NCI-H1694 treated with DMSO at 0.1 percent for 48 hours (cell line): ENCODE measurements at regions not wholly inside any gene's neighbourhood (a gene's known extent, or its start where the extent isn't known, plus 50 kb on each side); places are given as distances from the start of the nearest gene placed in this dataset.

Source experiments
- DNase-seq: peaks from one replicate; lab custom pipeline; 2025; lab: John Stamatoyannopoulos, UW

DNA sequence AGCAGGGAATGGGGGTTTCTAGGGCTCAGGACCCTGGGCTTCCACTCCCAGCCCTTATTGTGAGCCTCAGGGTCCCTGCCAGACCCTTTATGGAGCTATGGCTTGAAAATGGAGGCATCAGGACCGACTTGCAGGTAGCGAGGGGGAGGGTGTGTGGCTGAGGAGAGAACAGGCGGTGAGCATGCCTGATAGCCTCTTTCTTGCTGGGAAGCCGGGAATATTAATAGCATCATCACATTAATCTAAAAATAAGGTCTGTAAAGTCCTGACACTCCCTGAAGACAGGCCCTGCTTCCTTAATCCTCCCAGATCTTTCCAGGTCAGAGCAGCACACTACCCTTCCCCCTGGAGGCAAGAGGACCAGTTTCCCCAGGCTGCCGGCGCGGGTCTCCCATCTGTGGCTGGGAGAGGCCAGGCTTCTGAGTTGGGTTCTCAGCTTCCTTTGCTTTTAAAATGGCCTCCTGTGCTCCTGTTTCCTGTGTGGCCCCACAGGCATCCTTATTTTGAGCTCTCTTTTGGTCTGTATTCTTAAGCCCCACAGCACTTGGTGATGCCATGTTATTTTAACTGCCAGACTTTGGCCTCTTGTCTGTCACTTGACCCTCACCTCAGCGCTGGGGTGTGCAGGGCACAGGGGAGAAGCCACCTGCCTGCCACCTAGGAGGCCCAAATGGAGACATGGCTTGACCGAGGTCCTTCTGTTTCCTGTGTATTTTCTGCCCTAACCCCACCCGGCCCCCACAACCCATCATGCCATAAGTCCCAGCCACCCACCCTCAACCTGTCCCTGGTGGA is 185.0 kb upstream of the TOPAZ1 start:
- no peak for DNase-seq

DNA sequence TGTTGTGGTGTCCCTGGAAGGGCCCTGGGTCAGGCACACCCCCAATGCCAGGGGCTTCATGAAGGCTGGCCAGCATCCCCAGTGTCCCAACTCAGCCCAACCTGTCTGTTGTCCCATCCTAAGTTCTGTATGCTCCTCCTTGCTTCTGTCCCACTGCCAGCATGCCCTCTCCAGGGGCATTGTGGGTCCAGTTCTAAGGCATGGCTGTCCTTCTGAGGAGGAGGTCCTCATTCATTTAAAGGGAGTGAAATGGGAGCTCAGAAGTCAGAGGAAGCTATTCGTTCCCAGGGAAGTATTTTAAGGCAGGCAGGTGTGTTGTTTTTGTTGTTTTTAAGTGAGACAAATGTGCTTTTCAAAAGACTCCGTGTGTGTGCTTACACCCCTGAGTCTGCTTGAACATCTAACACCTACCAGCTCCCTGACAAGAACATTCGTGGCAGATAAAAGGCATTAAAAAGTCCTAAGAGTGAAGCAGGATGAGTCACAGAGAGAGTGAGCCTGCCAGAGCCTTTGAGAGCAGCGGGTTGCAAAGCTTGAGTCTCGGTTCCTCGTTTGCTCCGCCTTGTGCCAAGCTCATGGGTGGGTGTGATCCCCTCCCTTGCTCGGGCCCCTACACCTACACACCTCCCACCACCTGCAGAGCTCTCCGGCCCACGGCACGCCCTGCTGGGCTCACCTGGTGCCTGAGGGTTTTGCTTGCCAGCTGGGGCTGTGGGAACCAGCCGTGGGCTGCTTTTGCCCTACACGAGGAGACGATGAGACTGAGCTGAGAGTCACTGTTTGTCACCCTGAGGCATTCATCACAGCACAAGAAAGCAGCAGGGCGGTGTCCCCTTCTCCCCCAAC is 183.4 kb upstream of the TOPAZ1 start:
- no peak for DNase-seq

- DNase-seq, result no peak
Observed at GRCh38 chr3:44058868-44059203, 182.8 kb upstream of the TOPAZ1 start.

DNA sequence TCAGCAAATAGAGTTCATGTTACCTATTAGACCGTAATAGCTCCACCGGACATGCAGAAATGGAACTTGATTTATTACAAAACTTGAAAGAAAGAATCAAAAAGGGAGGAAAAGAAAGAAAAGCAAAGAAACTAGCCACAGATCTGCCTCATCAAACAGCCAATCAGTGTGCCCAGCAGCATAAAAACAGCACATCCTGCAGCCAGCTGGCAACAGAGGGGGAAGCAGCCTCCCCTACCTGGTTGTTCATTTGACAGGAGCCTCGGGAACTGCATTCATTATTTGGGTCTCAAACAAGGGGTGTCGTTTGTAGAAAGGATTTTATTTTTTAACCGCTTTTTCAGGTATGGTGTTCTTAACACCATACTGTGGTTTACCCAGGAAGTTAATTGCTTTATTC is 181.5 kb upstream of the TOPAZ1 start:
- DNase-seq, result no peak

GRCh38 chr3:44061268-44061667 is 180.4 kb upstream of the TOPAZ1 start:
- DNase-seq, result no peak

GRCh38 chr3:44061961-44062360 is 179.7 kb upstream of the TOPAZ1 start:
- DNase-seq, result no peak

DNA sequence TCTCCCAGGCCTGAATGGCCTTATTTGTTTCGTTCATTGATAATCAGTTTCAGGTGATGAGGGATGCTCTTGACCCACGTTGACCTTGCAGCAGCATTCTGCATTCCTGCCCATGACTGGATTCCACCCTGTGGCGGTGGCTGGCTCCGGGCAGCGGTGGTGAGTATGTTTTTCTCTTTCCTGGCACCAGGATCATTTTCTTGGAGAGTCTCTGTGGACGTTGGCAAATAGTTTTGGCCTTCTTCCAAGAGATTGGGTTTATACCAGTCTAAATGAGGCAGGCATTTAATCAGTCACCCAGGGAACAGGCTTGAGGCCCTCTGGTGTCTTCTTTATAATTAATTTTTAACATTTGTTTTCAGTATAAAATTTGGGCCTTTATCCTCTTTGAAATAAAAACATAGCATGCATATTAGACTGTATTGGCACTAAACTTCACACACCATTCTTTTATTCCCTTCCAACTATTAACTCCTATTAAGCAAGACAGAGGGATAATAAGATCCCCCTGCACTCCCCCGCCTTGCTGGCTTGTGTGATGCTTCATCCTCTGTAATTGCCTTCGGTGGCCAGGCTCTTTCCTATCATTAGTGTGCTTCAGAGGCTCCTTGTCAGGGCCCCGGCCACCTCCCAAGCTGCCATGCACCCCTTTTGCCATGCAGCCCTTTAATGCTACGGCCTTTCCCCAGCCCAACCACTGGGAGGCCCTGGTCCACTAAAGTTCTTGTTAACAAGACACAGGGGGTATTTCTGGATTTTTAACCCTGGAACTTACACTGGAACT is 176.2 kb upstream of the TOPAZ1 start:
- no peak for DNase-seq

DNA sequence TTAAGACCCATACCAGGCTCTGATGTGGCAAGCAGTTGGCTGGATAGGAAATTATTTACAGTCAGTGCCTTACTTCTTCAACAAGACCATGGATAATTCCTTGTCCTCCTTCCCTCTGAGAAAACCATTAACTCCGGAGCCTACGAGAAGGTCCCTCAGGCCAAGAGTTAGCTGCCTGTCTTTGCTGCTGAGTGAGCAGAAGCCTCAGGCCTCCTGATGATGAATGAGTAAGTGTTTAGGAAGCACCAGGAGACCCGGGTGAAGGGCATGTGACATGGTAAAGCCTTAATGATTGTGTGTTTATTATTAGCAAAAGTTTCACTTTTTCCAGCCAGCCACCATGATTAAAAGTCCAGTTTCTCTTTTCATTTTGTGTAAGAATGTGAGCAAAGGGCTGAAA is 174.9 kb upstream of the TOPAZ1 start:
- DNase-seq, result no peak

GRCh38 chr3:44067431-44067830 is 174.3 kb upstream of the TOPAZ1 start:
- no peak for DNase-seq

- DNase-seq, result no peak
Observed at GRCh38 chr3:44068753-44069152, 172.9 kb upstream of the TOPAZ1 start.

DNA sequence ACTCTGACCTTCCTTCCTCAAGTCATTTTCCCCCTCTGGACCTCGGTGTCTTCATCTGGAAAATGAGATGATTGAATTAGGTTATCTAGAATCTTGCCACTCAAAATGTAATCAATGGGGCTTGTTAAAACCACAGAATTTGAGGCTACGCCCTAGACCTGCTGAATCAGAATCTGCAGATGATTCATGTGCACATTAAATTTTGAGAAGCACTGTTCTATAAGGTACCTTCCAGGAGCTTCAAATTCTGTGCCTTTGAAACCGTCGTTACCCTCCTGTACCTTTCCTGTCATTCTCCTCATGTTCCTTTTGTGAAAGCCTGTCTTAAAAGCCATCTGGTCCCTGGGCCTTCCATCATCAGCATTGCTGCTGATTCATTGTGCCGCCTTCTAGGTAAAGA is 172.4 kb upstream of the TOPAZ1 start:
- DNase-seq, result no peak

DNA sequence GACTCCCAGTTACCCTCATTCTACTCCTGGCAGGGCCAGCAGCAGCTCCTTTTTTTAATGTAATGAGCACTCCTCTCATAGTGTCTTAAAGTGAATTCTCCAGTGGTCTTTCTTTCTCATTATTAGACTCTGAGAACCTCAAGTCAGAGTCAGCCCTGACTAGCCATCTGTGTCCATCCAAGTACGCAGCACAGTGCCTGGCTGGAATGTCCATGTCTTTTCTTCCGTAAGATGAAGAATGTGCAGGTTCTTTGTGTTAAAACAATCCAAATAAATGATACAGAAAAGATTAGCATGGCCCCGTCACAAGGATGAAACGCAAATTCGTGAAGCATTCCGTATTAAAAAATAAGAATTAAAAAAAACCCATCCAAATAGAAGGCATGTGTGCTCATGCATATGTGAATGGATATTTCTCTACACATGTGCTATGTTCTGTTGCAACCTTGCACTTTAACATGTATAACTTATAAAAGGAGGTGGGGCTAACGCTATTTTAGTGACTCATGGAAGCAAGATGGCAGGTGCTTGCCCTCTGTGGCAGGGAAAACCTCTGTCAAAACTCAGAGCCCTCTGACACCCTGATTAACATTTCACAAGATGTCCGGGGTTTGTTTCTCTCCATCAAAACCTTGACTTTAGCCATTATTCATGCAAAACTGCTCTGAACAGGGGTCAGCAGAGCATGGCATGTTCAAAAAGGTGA is 170.7 kb upstream of the TOPAZ1 start:
- no peak for DNase-seq

GRCh38 chr3:44072601-44073540 is 168.8 kb upstream of the TOPAZ1 start:
- DNase-seq, result no peak

DNA sequence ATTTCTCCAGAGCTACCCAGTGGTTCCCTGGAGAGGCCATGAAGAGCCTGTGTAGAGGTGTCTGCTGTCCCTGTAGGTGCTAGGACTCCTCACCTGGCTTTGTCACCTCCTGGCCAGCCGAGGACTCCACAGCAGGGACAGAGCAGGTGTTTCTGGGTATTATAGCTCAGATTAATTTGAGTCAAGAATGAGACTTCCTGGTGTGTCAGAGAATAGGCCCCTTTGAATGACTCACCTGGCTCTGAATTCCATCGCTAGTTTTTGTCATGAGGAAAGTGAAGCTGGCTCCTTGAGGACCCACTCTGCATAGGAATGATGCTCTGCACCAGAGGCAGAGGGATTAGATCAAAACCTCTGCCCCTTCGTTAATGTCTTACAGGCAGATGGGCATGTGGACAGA is 167.5 kb upstream of the TOPAZ1 start:
- no peak for DNase-seq

DNA sequence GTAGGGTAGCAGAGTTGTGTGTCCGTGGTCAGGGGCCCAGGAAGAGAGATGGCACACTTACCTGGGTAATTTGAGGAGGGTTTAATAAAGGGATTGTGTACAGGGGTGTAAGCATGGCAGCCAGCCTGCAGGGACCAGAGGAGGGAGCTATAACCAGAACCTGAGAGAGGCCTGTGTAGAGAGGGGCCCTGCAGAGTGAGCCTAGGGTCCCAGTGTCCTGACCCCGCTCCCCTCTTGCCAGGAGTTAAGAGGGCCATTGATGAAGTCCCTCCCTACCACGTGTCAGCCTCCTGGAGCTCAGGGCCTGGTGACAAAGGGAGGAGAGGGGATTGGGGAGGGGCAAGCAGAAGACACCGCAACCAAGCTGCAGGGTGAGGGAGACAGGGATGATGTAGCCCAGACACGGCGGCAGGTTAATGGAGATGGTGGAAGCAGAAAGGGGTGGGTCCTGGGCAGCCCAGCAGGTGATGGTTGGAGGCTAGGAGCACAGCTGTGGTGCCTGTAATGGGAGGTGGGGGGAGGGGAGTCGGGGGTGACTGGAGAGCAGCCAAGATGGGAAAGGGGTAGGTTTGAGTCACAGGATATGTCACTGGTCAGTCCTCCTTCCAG is 165.4 kb upstream of the TOPAZ1 start:
- no peak for DNase-seq

DNA sequence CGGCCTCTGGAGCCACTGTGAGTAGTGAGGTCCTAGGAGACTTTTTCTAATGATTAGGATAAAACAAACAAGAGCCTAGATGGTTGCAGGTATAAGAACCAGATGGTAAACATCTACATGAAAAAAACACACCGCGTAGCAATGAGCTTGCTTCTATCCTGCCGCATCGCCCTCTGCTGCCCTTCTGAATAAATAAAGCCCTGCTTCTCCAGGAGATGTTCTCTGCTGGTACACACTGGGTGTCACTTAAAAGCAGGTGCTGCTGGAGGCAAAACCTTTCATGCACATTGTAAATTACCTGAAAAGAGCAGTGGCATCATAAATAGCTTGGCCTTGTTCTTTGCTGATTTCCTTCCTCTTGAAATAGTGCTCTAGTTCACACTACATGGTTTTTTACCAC is 164.4 kb upstream of the TOPAZ1 start:
- peak; percentile 5 for DNase-seq

DNA sequence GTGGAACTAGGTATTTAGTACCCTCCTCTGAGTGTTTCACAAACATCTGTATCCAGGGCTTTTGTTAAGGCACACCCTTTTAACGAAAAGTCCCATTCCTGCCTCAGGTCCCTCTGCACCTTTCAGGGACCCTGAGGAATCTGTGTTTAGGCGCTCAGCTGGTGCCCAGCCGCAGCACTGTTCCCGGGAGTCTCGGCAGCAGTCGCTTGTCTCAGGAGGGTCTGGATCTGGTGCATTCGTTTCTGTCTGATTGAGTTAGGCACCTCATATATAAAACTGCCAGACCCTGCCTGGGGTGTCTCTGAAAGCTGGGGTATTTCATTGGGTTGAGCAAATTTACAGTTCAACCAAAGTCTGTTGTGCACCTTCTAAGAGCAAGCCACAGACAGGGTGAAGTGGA is 162.8 kb upstream of the TOPAZ1 start:
- DNase-seq, result no peak

DNA sequence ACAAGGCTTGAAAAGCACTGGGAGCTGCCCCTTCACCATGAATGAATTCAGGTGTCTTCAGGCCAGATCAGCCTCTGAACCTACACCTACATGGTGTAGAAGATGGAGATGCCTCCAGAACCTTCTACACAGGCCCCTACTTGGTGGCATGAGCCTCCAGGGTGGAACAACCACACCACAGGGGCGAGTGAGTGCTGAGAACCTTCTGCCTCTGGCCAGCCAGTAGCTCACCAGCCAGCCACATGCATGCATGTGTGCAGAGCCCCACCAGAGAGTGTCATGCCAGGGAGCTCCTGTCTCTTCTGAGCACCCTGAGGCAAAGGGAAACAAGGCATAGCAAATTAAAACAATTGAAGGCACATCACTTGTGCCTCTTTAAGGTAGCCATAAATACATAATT is 161.8 kb upstream of the TOPAZ1 start:
- DNase-seq, result no peak

GRCh38 chr3:44080474-44081072 is 161.1 kb upstream of the TOPAZ1 start:
- no peak for DNase-seq

DNA sequence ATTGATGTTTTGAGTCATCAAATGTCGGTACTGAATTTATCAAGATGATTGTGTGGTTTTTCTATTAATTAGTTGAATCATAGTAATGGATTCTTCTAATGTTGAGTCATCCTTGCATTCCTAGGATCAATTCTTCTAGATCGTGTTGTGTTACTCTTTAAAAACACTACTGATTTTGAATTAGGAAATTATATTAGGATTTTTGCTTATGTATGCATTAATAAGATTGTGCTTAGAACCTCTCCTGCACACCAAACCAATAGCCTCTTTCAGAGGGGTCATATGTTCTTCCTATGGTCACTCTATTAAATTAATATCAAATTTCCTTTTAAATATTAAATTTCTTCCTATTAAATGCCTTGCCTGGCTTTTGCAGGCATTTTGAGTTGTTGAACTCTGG is 151.7 kb upstream of the TOPAZ1 start:
- DNase-seq, result no peak
